HL-60/S4 treated with phorbol 12-myristate 13-acetate at 8.2 ng/mL for 4 days and 3 days (cell line): ENCODE measurements at regions not wholly inside any gene's neighbourhood (a gene's known extent, or its start where the extent isn't known, plus 50 kb on each side); places are given as distances from the start of the nearest gene placed in this dataset.
"Not testable (repeated sequence)": the region's sequence is repeated elsewhere in the genome, so short reads cannot be mapped to it uniquely, and the experiment has no call there.

Experiments used
- in situ Hi-C: fragments of 300-500 bp; cut with MboI; formaldehyde crosslinking; loops from 2 replicates; pipeline ENCODE4 v1.15.0; 2022; ENCODE audit warnings: low sequenced_read_pairs

DNA sequence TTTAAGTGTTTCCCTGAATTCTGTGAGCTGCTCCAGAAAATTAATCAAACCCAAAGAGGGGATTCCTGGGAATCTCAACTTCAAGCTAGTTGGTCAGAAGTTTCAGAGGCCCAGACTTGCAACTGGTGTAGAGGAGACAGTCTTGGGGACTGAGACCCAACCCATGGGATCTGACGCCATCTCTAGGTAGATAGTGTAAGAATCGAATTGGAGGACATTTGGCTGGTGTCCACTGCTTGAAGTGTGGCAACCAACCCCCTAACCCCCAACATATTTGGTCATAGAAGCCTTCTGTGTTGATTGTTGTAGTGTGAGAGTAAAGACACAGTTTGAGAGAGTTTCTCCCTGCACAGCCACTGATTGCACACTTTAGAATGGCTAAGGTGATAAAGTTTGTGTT, 103.5 kb upstream of the CARMIL1 start:
- in situ Hi-C loops: no loop called here

DNA sequence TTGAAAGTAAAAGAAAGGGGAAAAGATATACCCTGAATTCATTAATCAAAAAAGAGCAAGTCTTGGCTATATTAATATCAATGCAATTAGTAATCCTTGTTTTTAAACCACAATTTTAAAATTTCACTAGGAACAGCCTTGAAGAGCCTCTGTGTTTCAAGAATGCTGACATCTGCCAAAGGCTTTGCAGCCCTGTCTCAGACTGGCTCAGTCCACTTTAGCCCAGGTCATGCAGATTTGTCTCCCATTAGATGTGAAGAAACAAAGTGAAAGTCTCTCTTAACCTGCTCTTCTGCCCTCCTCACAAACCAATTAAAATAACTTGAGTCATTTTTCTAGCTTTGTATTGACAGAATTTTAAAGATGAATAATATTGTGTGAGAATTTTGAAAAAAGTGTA, 102.7 kb upstream of the CARMIL1 start:
- in situ Hi-C loops: no loop called here

GRCh38 chr6:25177500-25178028, 101.6 kb upstream of the CARMIL1 start:
- in situ Hi-C loops: no loop called here

DNA sequence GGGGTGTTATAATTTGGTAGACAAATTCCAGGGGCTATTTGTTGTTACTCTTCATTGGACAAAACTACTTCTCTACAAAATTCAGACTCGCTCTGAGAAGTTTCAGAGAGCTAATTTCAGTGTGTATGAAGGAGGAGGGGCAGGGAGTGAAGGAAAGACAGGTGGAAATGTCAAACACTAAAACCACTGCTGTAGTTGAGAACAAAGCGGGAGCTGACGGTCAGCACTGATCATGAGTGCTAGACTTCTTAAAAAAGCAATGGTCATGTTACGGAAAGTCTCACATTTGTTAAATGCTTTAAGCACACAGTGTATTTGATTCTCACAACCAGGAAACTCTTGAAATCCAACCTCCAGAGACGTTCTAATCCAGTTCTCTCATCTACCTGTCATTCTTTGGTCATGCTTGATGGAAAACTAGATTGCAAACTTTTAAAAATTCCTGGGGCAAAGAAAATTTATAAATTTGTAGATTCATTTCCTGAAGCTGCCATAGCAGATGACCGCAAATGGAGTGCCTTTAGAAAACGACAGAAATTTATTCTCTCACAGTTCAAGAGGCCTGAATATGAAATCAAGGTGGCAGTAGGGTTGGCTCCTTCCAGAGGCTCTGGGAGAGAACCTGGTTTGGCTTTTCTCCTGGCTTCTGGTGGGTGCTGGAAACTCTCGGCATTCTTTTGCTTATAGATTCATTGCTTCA, 100.7 kb upstream of the CARMIL1 start:
- in situ Hi-C loops: no loop called here

DNA sequence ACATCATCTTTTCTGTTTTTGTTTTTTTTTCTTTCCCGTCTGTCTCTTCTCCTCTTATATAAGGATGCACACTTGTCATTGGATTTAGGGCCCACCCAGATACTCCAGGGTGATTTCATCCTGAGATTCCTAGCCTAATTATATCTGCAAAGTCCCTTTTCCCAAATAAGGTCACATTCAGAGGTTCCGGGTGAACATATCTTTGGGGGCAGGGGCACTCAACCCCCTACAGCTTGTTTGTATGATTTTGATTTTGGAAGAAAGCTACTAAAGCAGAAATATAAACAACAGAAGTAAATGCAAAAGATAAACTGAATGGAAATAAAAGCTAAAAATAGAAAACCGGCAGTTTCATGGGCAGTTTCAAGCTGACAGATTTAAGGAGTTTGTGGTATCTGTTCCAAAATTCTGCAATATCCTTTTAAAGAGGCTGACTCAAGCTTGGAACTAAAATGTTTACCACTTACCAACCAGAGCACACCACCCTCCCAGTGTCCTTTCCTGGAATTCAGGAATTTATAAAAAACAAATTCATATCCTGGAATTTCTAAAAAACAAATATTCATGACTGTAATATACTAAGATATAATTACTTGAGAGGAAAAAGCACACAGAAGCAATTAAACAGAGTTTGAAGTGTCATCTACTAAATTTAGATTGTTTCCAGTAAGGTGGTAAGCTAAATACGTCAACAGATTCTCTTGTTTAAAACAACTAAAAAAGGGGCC, 100.0 kb upstream of the CARMIL1 start:
- in situ Hi-C loops: no loop called here

DNA sequence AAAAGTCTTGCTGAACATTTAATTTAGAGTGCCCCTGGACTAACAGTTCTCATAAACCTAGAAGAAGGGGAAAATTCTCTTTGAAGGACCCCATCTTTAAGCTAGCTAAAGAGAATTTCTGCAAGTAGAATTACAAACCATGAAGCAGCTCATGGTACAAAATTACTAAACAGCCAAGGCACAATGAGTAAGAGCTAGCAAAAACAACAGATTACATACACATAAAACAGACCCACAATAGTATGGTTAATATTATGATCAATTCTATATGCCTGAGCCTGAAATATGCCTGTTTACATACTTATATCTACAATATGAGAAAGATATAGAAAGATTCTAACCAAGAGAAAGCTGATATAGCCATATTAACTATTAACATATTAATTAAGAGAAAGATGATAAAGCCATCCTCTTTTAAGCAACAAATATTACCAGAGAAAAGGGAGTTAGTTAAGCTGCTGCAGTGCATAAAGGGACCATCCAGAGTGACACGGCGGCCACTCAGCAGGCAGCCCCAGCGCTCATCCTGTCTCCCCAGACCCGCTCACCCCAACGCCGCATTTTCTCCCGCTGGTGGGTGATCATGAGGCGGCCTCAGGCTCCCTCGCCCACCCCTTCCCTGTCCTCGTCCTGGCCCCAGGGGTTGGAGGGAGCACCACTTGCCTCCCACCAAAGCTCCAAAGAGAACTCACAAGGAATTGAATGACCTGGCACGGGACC, 98.4 kb upstream of the CARMIL1 start:
- in situ Hi-C loops: no loop called here

GRCh38 chr6:25181350-25181724, 97.8 kb upstream of the CARMIL1 start:
- in situ Hi-C loops: no loop called here

DNA sequence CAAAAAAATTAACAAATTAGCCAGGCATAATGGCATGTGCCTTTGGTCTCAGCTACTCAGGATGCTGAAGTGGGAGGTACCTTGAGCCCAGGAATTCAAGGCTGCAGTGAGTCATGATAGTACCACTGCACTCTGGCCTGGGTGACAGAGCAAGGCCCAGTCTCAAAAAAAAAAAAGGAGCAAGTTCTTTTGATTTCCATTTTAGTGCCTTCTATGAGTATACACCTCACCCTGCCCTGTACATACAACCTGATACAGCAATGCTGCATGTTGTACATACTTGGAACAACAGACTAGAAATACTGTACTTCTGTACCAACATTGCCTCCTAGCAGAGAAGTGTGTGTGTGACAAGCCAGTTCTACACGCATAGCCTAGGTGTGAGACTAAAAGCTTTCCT, 97.3 kb upstream of the CARMIL1 start:
- in situ Hi-C loops: no loop called here

GRCh38 chr6:25186919-25187318, 92.3 kb upstream of the CARMIL1 start:
- in situ Hi-C loops: no loop called here

DNA sequence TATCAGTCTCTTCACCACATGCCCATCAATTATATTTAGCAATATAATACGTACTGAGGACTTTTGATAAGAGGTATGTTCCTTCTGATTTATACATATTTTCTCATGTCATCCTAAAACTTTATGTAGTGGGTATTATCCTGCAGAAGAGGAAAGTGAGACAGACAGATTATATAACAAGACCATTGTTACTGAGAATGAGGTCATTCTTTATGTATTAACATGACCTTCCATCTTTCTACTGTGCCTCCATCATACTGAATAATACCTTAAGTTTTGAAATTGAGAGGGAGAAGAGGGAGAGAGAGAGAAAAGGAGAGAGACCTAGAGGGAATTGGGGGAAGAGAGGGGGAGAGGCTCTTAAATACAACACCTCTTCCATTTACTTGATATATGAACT, 90.9 kb upstream of the CARMIL1 start:
- in situ Hi-C loops: no loop called here

DNA sequence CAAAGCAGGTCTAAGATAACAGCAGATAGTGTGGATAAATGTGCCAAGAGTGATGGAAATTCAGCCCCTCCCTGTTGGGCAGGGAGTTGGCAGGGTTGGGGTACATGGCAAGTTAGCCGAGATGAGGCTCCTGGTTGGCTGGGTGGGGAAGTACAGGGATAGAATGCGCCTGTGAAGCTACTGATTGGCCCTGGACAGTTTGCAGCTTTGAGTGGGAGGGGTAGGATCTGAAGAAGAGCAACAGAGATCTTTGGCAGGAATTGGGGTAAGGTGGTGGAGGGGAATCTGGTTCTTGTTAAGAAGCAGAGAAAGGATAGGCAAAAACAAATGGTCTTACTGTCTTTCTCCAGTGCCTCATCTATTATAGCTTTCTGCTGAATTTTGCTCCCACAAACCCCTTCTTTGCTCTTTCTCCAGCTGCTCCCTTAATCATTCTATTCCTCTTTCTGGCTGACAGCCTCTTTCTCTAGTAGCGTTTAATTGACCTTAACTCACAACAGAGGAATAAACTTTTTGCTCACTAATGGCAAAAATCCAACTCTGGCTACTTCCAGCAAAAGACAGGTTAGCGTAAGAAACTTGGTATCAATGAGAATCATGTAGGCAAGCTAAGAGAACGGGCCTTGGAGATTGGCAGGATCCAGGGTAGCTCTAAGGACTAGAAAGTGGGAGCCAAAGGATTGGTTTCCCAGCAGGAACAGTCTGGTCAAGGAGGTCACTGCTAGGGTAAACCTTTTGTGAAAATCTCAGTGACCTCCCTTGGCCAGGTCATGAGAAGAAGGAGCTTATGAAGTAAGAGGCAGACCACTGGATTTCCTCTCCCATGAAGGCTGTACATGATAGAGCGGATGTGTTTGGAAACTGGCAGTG, 86.3 kb upstream of the CARMIL1 start:
- in situ Hi-C loops: no loop called here

- in situ Hi-C loops: no loop called here
Measured at GRCh38 chr6:25193460-25194171, 85.6 kb upstream of the CARMIL1 start.

DNA sequence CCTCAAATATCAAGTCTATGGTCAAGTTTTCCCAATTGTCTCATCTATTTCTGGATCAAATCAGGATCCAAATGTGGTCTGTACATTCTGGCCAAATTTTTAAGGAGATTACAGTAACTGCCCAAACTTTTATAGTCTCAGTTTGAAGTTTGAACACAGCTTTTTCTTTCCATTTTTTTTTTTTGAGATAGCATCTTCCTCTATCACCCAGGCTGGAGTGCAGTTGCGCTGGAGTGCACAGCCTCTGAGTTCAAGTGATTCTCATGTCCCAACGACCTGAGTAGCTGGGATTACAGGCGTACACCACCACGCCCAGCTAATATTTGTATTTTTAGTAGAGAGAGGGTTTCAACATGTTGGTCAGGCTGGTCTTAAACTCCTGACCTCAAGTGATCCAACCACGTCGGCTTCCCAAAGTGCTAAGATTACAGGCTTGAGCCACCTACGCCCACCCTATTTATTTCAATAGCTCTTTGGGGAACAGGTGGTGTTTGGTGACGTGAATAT, 84.9 kb upstream of the CARMIL1 start:
- in situ Hi-C loops: no loop called here

- in situ Hi-C loops: no loop called here
Measured at GRCh38 chr6:25196464-25196863, 82.7 kb upstream of the CARMIL1 start.

DNA sequence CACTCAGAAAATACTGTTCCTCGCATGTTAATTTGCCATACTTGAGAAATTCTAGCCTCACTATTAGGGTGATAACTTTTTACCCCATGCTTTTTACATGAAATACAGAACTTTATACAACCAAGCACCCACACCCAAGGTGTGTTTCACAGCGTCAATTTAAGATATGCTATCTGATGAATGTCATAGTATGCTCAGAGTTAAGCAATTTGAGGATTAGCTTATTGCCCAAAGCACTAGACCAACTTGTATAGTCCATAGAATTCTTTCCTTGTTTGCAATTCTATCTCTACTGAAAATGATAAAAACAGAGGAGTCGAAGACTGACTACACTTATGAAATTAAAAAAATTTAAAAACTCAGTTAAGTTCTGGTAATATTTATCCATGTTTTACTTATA, 82.1 kb upstream of the CARMIL1 start:
- in situ Hi-C loops: no loop called here

GRCh38 chr6:25199544-25199943, 79.6 kb upstream of the CARMIL1 start:
- in situ Hi-C loops: no loop called here

DNA sequence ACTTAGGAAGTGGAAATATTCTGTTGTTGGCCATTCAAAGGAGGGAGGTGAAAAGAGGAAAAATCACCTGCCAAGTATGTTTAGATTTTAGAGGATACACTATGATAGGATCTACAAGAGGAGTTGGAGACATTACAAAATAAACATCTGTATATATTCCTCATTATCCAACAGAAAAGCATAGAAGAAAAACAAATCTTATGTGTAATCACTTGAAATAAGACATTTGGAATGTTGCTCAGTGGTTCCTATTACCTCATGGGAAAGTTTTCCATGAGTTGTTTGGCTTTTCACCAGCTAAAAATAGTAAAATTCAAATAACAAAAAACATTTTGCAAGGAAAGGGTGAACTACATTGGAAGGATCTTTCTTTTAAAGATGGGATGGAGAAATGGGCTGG, 76.7 kb upstream of the CARMIL1 start:
- in situ Hi-C loops: no loop called here

- in situ Hi-C loops: no loop called here
Measured at GRCh38 chr6:25205629-25206028, 73.5 kb upstream of the CARMIL1 start.

GRCh38 chr6:25207453-25208155, 71.6 kb upstream of the CARMIL1 start:
- in situ Hi-C loops: not testable (repeated sequence)
